ENCODE measurements at regions not wholly inside any gene's neighbourhood (a gene's known extent, or its start where the extent isn't known, plus 50 kb on each side); places are given as distances from the start of the nearest gene placed in this dataset.

DNA sequence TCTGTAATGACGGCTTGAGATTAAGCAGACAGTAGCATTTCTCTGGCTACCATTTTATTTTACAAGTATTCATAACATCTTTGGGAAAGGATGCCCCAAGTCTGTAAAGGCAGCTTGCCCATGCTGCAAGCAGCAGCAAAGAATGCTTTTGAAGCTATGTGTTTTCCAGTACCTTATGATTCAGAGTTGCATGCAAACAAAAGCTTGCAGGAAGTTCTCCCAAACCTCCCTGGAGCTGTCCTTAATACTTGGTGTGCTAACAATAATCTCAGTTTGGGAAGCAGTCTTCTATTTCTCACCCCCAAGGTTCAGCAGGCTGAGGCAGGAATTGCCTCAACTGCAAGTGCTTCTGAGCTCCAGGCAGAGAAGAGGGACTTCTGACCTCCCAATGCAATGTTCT is 60.8 kb downstream of the CCNA1 start:
- no peak for DNase-seq

- DNase-seq = no peak
Observed at GRCh38 chr13:36495431-36495830, 63.1 kb downstream of the CCNA1 start.

DNA sequence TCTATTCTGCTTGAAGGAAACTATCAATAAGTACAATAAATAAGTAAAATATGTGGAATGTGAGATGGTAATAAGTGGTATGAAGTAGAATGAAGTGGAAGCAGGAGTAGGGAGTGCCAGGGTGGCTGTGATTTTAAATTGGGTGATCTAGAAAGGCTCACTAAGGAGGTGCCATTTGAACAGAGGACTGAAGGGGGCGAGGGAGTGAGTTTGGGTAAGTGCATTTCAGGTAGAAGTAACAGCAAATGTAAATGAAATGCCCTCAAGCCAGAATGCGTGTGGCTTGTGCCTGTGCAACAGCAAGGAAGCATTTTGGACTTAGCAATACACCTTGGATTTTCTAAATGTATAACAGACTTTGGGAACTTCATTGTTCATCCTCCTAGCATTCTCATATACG is 77.1 kb downstream of the CCNA1 start:
- DNase-seq = no peak

GRCh38 chr13:36512771-36513170 is 80.5 kb downstream of the CCNA1 start:
- DNase-seq = no peak

- DNase-seq = no peak
Observed at GRCh38 chr13:36513266-36513665, 81.0 kb downstream of the CCNA1 start.

- no peak for DNase-seq
Observed at GRCh38 chr13:36515466-36515865, 83.2 kb downstream of the CCNA1 start.

DNA sequence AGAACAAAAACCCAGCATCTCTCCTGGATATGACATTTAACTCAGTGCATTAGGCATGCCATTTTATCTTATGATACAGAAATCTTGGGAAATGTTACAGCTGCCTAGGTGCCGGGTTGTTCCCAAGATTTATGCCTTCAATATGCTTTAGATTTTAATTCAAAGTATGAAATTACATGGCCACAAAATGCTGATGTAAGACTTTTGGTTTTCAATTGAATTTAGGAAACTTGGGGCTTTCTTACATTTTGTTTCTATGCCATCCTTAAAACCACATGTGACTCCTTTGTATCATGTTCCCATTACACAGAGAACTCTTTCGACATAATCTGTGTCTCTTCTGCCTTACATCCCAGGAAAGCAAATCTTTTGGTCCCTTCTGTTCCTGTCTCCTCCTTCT is 83.9 kb downstream of the CCNA1 start:
- no peak for DNase-seq

DNA sequence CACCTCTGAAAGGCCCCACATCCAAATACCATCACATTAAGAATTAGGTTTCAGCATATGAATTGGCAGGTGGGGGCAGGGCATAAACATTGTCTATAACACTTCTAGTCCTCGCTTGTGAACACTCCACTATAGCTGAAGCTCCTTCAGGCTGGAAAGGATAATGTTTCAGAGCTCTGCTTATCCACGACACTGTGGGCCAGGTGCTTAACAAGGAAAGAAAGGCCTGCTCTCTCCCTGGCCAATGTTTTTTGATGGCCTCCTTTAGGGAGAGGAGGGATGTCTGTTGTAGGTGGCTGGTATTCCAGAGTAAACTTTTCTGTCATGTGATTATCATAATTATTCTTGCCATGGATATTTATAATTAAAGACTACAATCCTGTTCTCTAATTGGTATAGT is 86.4 kb downstream of the CCNA1 start:
- no peak for DNase-seq

DNA sequence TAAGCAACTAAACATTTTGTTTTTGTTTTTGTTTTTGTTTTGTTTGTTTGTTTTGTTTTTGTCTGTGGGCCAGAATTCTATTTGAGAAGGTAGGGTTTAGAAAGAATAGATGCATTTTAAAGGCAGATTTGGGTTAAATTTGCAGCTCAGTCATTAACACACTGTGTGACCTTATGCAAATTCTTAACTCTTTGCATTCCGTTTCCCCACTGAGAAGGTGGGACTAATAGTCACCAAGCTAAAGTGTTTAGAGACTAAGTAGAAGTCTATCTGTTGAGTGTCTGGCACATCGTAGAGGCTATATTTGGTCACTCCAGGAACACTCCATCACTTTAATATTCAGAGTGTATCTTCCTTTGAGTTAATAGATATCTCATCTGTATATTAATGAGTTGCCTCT is 87.1 kb downstream of the CCNA1 start:
- DNase-seq = no peak

GRCh38 chr13:36520111-36520510 is 87.8 kb downstream of the CCNA1 start:
- no peak for DNase-seq

- no peak for DNase-seq
Observed at GRCh38 chr13:36526897-36527296, 94.6 kb downstream of the CCNA1 start.

- DNase-seq = no peak
Observed at GRCh38 chr13:36528105-36528504, 95.8 kb downstream of the CCNA1 start.

DNA sequence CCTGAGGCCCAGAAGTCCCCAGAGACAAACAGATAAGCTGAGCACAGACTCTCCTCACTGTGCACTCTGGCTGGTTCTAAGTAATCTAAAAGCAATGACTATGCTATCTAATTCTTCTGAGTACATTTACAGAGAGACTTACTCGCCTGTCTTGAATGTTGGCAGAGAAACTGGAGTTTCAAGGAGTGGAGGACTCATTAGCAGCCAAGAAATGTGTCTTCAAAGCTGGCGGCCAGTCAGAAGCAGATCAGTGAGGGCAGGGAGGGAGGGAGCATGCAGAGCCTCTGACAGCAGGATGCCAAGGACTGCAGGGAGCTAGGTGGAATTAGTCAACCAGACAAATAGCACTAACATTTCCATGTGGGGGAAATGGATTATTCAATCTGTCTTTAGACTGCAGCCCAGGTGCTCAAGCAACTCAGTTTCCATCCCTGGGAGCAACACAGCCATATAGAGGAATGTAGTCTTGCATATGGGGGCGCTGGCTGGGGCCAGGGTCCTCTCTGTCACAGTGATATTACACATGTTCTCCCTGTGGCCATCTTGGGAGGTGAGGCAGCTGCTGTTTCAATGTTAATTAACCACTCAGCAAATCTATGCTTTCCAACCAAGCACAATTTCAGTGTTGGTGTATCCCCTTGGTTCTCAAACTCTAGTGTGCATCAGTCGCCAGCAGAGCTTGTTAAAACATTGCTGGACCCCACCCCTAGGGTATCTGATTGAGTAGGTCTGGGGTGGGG is 97.9 kb downstream of the CCNA1 start:
- DNase-seq = peak in 1 of 2 experiments; percentile 15

- DNase-seq = no peak
Observed at GRCh38 chr13:36530861-36531590, 98.7 kb downstream of the CCNA1 start.

GRCh38 chr13:36531746-36532486 is 99.6 kb downstream of the CCNA1 start:
- DNase-seq = no peak

- DNase-seq = no peak
Observed at GRCh38 chr13:36533806-36534205, 101.5 kb downstream of the CCNA1 start.

- DNase-seq = no peak
Observed at GRCh38 chr13:36536546-36536945, 104.3 kb downstream of the CCNA1 start.

- DNase-seq = no peak
Observed at GRCh38 chr13:36543671-36544070, 111.4 kb downstream of the CCNA1 start.

GRCh38 chr13:36548129-36548528 is 115.8 kb downstream of the CCNA1 start:
- DNase-seq = peak in 1 of 2 experiments; percentile 8

GRCh38 chr13:36549126-36549702 is 116.9 kb downstream of the CCNA1 start:
- DNase-seq = no peak

DNA sequence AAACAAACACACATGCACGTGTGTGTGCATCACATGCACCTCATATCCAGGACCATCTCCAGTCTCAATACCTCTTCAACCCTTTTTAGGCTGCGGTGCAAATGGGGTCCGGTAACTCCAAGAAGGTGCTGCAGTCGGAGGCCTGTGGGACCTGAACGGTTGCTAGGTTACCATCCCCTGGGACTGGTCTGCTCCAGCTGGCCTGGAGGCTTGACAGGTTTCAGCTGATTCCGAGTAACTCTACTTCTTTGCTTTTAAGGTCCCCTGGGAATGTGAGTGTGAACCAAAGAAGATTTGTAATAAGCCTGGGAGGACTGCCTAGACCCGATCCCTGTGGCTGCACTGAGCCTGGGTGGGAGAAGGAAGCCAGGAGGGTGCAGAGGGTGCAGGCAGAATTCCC is 117.5 kb downstream of the CCNA1 start:
- DNase-seq = no peak

- no peak for DNase-seq
Observed at GRCh38 chr13:36550177-36550576, 117.9 kb downstream of the CCNA1 start.

GRCh38 chr13:36551445-36551844 is 119.2 kb downstream of the CCNA1 start:
- DNase-seq = no peak

DNA sequence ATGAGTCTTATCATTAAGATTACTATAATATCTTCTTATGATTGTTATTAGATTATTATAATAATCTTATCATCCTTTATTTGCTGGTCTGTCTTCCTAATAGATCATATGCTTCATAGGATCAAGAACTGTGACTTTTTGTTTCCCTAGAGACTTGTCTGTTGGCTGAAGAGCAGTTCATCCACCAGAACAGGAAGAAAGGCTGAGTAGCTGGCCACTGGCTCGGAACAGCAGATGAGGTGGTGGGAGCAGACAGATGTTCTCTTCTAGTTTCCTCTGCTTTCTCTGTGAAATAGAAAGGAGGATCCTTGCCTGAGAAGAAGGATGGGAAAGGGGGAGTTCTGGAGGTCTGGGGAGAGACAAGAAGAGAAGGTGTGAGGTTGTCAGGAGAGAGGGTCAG is 120.0 kb downstream of the CCNA1 start:
- no peak for DNase-seq
